GM23338 (cell line): ENCODE measurements at regions not wholly inside any gene's neighbourhood (a gene's known extent, or its start where the extent isn't known, plus 50 kb on each side); places are given as distances from the start of the nearest gene placed in this dataset.

Source experiments
- ATAC-seq: fragments of 200-7000 bp; cut with Tn5 transposase; 3 replicates; pipeline ENCODE4 v1.9.1; 2020
- DNase-seq: peaks from one replicate; pipeline ENCODE4 v3.0.0-alpha.2; 2015; ENCODE audit warnings: low spot score
- H2AFZ ChIP-seq: fragments of 200-600 bp; sonication (generic); 2 replicates; pipeline ENCODE4 v1.8.0; 2016; ENCODE audit warnings: antibody characterized with exemption, mild to moderate bottlenecking, moderate library complexity
- H3F3A ChIP-seq: fragments of 200-600 bp; sonication (generic); replicated peaks from 2 replicates; pipeline ENCODE4 v1.8.0; 2017; ENCODE audit warnings: antibody characterized with exemption, mixed run types, low read depth
- H3K27ac ChIP-seq: fragments of 200-600 bp; sonication (generic); 2 replicates; pipeline ENCODE4 v1.6.1; 2016; ENCODE audit warnings: low read depth
- H3K27me3 ChIP-seq: fragments of 200-600 bp; sonication (generic); 2 replicates; pipeline ENCODE4 v1.8.0; 2016; ENCODE audit warnings: mild to moderate bottlenecking, mixed run types, moderate library complexity; ENCODE audit not compliant: insufficient read depth
- H3K36me3 ChIP-seq: fragments of 200-600 bp; sonication (generic); 2 replicates; pipeline ENCODE4 v1.8.0; 2016; ENCODE audit warnings: mild to moderate bottlenecking; ENCODE audit not compliant: insufficient read depth
- H3K4me1 ChIP-seq: fragments of 200-600 bp; sonication (generic); 2 replicates; pipeline ENCODE4 v1.8.0; 2016; ENCODE audit warnings: mild to moderate bottlenecking, moderate library complexity; ENCODE audit not compliant: insufficient read depth
- H3K4me2 ChIP-seq: fragments of 200-600 bp; sonication (generic); 2 replicates; pipeline ENCODE4 v1.7.1; 2017; ENCODE audit warnings: mixed run types
- H3K4me3 ChIP-seq: fragments of 200-600 bp; sonication (generic); 2 replicates; pipeline ENCODE4 v1.6.1; 2016; ENCODE audit warnings: mixed run types
- H3K79me2 ChIP-seq: fragments of 200-600 bp; sonication (generic); replicated peaks from 2 replicates; pipeline ENCODE4 v1.8.0; 2017; ENCODE audit warnings: mild to moderate bottlenecking; ENCODE audit not compliant: insufficient read depth
- H3K9me2 ChIP-seq: fragments of 200-600 bp; sonication (generic); 2 replicates; pipeline ENCODE4 v1.8.0; 2017; ENCODE audit not compliant: insufficient read depth
- H4K20me1 ChIP-seq: fragments of 200-600 bp; sonication (generic); replicated peaks from 2 replicates; pipeline ENCODE4 v1.8.0; 2017; ENCODE audit warnings: mild to moderate bottlenecking; ENCODE audit not compliant: insufficient read depth
- H3K27ac Mint-ChIP-seq: 2 replicates; pipeline ENCODE4 v1.8.0; 2020; ENCODE audit warnings: inconsistent platforms, mild to moderate bottlenecking, moderate library complexity, mixed read lengths
- H3K27me3 Mint-ChIP-seq: 3 replicates; pipeline ENCODE4 v1.8.0; 2022; ENCODE audit warnings: low read depth, mild to moderate bottlenecking, moderate library complexity, mixed read lengths, inconsistent platforms; ENCODE audit not compliant: insufficient read depth, poor library complexity
- H3K36me3 Mint-ChIP-seq: 3 replicates; pipeline ENCODE4 v1.8.0; 2021; ENCODE audit warnings: low read depth, mild to moderate bottlenecking, inconsistent platforms, moderate library complexity, mixed read lengths
- H3K4me1 Mint-ChIP-seq: 3 replicates; pipeline ENCODE4 v1.8.0; 2020; ENCODE audit warnings: mild to moderate bottlenecking, inconsistent platforms, mixed read lengths
- H3K4me3 Mint-ChIP-seq: 3 replicates; pipeline ENCODE4 v1.8.0; 2021; ENCODE audit warnings: moderate library complexity, mild to moderate bottlenecking, inconsistent platforms, mixed read lengths
- H3K9me3 Mint-ChIP-seq: 3 replicates; pipeline ENCODE4 v1.8.0; 2020; ENCODE audit warnings: moderate library complexity, mild to moderate bottlenecking, inconsistent platforms, mixed read lengths
- CREB1 ChIP-seq: fragments of 250-450 bp; sonication (Bioruptor Pico); IDR thresholded peaks from 2 replicates; pipeline ENCODE4 v1.5.0; 2020; ENCODE audit warnings: low read depth, mild to moderate bottlenecking, moderate library complexity
- ETS1 ChIP-seq: IDR thresholded peaks from 2 replicates; pipeline ENCODE4 v1.6.1; 2016; ENCODE audit warnings: antibody characterized with exemption
- EZH2 ChIP-seq: fragments of 200-600 bp; sonication (generic); IDR thresholded peaks from one replicate; pipeline ENCODE4 v1.8.0; 2017; ENCODE audit warnings: antibody characterized with exemption, mild to moderate bottlenecking, low read depth; ENCODE audit not compliant: unreplicated experiment
- EZH2phosphoT487 ChIP-seq: fragments of 200-600 bp; sonication (generic); IDR thresholded peaks from one replicate; pipeline ENCODE4 v1.8.1; 2018; ENCODE audit warnings: antibody characterized with exemption; ENCODE audit not compliant: unreplicated experiment
- JUNB ChIP-seq: IDR thresholded peaks from one replicate; pipeline ENCODE4 v1.6.1; 2016; ENCODE audit warnings: antibody characterized with exemption; ENCODE audit not compliant: unreplicated experiment
- NANOG ChIP-seq: IDR thresholded peaks from 2 replicates; pipeline ENCODE4 v1.6.1; 2016; ENCODE audit warnings: antibody characterized with exemption, borderline replicate concordance
- POLR2AphosphoS5 ChIP-seq: IDR thresholded peaks from 2 replicates; pipeline ENCODE4 v1.6.1; 2016; ENCODE audit warnings: antibody characterized with exemption, low read depth
- ZNF114 ChIP-seq: fragments of 250-450 bp; sonication (Bioruptor Pico); IDR thresholded peaks from 2 replicates; pipeline ENCODE4 v1.5.0; 2020; ENCODE audit warnings: mild to moderate bottlenecking, moderate library complexity
- ZNF331 ChIP-seq: fragments of 250-450 bp; sonication (Bioruptor Pico); IDR thresholded peaks from 2 replicates; pipeline ENCODE4 v1.5.0; 2020; ENCODE audit warnings: low read depth, mild to moderate bottlenecking, moderate library complexity
- TF ChIP-seq, protein P1 (sequence below): IDR thresholded peaks from one replicate; pipeline ENCODE4 v1.6.1; 2018; ENCODE audit warnings: antibody characterized with exemption; ENCODE audit not compliant: unreplicated experiment
- TF ChIP-seq, protein P2 (sequence below): fragments of 250-450 bp; sonication (Bioruptor Pico); IDR thresholded peaks from 2 replicates; pipeline ENCODE4 v1.5.0; 2020; ENCODE audit warnings: mild to moderate bottlenecking, moderate library complexity
- TF ChIP-seq, protein P3 (sequence below), 2 experiments: fragments of 200-600 bp in 1 of 2; sonication (generic) in 1 of 2; conservative IDR thresholded peaks; 2 replicates each; pipeline versions ENCODE4 v1.5.1 to v1.6.1; 2016 to 2017; ENCODE audit warnings: antibody characterized with exemption in 2 of 2, low read depth in 2 of 2, mild to moderate bottlenecking in 2 of 2, moderate library complexity in 1 of 2

DNA sequence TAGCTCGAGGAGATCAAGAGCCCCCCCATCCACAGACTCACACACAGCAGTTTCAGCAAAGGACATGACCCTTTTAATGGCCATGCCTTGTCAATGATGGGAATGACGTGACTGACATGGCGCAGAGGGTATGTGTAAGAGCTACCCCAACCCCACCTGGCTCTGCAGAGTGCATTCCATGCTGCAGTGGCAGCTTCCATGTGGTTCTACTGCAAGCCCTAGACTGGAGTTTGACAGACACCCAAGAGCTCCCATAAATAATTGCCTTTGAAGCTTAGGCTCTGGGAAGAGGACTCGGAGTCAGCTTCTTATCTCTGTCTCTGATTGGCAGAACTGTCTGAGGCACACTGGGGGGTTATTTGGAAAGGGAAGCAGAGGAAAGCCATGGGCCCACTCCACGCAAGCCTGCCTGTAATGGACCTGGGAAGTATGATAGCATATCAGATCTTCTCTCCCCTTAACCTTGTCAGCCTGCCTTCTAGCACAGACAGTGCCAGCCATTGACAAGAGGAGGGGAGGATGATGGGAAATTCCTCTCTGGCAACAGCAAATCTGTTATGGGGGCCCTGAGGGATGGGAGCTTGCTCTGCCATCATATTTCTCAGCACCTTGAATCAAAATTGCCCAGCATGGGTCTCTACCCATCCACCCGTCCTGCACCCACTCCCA lies 478.5 kb upstream of the PODXL start:
- H3K9me2 ChIP-seq, result peaks cover 3% of the 10 kb centered on the region; the same call in 1 of the 2 replicates
- no peak overlapping the region for H3K4me2 ChIP-seq
- H3K27ac ChIP-seq, result no peak overlapping the region
- DNase-seq (no peak), ATAC-seq (no peak)
- H3K27ac Mint-ChIP-seq, result no peak overlapping the region
- no peaks in the 10 kb centered on the region for H3K27me3 ChIP-seq
- H3K4me1 Mint-ChIP-seq, result peaks cover 21% of the 10 kb centered on the region
- H2AFZ ChIP-seq, result no peak overlapping the region
- TF ChIP-seq EZH2 (no peak), POLR2AphosphoS5 (no peak), CREB1 (no peak), EZH2phosphoT487 (no peak), ZNF114 (CRISPR knock-in tag) (no peak), JUNB (no peak), ETS1 (no peak), ZNF331 (CRISPR knock-in tag) (no peak), NANOG (no peak)
- TF ChIP-seq, protein P1, sequence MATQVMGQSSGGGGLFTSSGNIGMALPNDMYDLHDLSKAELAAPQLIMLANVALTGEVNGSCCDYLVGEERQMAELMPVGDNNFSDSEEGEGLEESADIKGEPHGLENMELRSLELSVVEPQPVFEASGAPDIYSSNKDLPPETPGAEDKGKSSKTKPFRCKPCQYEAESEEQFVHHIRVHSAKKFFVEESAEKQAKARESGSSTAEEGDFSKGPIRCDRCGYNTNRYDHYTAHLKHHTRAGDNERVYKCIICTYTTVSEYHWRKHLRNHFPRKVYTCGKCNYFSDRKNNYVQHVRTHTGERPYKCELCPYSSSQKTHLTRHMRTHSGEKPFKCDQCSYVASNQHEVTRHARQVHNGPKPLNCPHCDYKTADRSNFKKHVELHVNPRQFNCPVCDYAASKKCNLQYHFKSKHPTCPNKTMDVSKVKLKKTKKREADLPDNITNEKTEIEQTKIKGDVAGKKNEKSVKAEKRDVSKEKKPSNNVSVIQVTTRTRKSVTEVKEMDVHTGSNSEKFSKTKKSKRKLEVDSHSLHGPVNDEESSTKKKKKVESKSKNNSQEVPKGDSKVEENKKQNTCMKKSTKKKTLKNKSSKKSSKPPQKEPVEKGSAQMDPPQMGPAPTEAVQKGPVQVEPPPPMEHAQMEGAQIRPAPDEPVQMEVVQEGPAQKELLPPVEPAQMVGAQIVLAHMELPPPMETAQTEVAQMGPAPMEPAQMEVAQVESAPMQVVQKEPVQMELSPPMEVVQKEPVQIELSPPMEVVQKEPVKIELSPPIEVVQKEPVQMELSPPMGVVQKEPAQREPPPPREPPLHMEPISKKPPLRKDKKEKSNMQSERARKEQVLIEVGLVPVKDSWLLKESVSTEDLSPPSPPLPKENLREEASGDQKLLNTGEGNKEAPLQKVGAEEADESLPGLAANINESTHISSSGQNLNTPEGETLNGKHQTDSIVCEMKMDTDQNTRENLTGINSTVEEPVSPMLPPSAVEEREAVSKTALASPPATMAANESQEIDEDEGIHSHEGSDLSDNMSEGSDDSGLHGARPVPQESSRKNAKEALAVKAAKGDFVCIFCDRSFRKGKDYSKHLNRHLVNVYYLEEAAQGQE, result no peak
- TF ChIP-seq, protein P2, sequence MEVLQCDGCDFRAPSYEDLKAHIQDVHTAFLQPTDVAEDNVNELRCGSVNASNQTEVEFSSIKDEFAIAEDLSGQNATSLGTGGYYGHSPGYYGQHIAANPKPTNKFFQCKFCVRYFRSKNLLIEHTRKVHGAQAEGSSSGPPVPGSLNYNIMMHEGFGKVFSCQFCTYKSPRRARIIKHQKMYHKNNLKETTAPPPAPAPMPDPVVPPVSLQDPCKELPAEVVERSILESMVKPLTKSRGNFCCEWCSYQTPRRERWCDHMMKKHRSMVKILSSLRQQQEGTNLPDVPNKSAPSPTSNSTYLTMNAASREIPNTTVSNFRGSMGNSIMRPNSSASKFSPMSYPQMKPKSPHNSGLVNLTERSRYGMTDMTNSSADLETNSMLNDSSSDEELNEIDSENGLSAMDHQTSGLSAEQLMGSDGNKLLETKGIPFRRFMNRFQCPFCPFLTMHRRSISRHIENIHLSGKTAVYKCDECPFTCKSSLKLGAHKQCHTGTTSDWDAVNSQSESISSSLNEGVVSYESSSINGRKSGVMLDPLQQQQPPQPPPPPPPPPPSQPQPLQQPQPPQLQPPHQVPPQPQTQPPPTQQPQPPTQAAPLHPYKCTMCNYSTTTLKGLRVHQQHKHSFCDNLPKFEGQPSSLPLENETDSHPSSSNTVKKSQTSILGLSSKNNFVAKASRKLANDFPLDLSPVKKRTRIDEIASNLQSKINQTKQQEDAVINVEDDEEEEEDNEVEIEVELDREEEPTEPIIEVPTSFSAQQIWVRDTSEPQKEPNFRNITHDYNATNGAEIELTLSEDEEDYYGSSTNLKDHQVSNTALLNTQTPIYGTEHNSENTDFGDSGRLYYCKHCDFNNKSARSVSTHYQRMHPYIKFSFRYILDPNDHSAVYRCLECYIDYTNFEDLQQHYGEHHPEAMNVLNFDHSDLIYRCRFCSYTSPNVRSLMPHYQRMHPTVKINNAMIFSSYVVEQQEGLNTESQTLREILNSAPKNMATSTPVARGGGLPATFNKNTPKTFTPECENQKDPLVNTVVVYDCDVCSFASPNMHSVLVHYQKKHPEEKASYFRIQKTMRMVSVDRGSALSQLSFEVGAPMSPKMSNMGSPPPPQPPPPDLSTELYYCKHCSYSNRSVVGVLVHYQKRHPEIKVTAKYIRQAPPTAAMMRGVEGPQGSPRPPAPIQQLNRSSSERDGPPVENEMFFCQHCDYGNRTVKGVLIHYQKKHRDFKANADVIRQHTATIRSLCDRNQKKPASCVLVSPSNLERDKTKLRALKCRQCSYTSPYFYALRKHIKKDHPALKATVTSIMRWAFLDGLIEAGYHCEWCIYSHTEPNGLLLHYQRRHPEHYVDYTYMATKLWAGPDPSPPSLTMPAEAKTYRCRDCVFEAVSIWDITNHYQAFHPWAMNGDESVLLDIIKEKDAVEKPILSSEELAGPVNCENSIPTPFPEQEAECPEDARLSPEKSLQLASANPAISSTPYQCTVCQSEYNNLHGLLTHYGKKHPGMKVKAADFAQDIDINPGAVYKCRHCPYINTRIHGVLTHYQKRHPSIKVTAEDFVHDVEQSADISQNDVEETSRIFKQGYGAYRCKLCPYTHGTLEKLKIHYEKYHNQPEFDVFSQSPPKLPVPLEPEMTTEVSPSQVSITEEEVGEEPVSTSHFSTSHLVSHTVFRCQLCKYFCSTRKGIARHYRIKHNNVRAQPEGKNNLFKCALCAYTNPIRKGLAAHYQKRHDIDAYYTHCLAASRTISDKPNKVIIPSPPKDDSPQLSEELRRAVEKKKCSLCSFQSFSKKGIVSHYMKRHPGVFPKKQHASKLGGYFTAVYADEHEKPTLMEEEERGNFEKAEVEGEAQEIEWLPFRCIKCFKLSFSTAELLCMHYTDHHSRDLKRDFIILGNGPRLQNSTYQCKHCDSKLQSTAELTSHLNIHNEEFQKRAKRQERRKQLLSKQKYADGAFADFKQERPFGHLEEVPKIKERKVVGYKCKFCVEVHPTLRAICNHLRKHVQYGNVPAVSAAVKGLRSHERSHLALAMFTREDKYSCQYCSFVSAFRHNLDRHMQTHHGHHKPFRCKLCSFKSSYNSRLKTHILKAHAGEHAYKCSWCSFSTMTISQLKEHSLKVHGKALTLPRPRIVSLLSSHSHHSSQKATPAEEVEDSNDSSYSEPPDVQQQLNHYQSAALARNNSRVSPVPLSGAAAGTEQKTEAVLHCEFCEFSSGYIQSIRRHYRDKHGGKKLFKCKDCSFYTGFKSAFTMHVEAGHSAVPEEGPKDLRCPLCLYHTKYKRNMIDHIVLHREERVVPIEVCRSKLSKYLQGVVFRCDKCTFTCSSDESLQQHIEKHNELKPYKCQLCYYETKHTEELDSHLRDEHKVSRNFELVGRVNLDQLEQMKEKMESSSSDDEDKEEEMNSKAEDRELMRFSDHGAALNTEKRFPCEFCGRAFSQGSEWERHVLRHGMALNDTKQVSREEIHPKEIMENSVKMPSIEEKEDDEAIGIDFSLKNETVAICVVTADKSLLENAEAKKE, result no peak
- TF ChIP-seq, protein P3, sequence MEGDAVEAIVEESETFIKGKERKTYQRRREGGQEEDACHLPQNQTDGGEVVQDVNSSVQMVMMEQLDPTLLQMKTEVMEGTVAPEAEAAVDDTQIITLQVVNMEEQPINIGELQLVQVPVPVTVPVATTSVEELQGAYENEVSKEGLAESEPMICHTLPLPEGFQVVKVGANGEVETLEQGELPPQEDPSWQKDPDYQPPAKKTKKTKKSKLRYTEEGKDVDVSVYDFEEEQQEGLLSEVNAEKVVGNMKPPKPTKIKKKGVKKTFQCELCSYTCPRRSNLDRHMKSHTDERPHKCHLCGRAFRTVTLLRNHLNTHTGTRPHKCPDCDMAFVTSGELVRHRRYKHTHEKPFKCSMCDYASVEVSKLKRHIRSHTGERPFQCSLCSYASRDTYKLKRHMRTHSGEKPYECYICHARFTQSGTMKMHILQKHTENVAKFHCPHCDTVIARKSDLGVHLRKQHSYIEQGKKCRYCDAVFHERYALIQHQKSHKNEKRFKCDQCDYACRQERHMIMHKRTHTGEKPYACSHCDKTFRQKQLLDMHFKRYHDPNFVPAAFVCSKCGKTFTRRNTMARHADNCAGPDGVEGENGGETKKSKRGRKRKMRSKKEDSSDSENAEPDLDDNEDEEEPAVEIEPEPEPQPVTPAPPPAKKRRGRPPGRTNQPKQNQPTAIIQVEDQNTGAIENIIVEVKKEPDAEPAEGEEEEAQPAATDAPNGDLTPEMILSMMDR (conservative IDR thresholded peaks at IDR 0.05; ENCODE audit: low read depth in 2 of 2), result no peak
- H3K27me3 Mint-ChIP-seq, result no peaks in the 10 kb centered on the region
- H3K4me3 ChIP-seq, result no peak overlapping the region
- H3K4me1 ChIP-seq, result no peaks in the 10 kb centered on the region; the same call in 1 of the 2 replicates
- H3K9me3 Mint-ChIP-seq, result no peaks in the 10 kb centered on the region
- H3K4me3 Mint-ChIP-seq, result no peak overlapping the region
- no peaks in the 10 kb centered on the region for H3K79me2 ChIP-seq
- H4K20me1 ChIP-seq, result no peaks in the 10 kb centered on the region
- no peaks in the 10 kb centered on the region for H3F3A ChIP-seq
- no peaks in the 10 kb centered on the region for H3K36me3 ChIP-seq
- H3K36me3 Mint-ChIP-seq, result no peaks in the 10 kb centered on the region
